AG10803 (cell line): ENCODE measurements at regions not wholly inside any gene's neighbourhood (a gene's known extent, or its start where the extent isn't known, plus 50 kb on each side); places are given as distances from the start of the nearest gene placed in this dataset.

Experiments used
- DNase-seq: peaks from one replicate; pipeline ENCODE4 v3.0.0; 2010; ENCODE audit warnings: low read depth
- H3K4me3 ChIP-seq: 2 replicates; pipeline ENCODE4 v1.5.1; 2011; ENCODE audit warnings: mild to moderate bottlenecking, low read length, control low read depth
- CTCF ChIP-seq: conservative IDR thresholded peaks from 2 replicates; pipeline ENCODE4 v1.5.1; 2011; ENCODE audit warnings: mild to moderate bottlenecking, low read length, control low read depth, inconsistent platforms

- H3K4me3 ChIP-seq = no peak overlapping the region
- no peak for TF ChIP-seq CTCF
Observed at GRCh38 chr13:47298506-47298905, 401.7 kb upstream of the HTR2A start.

GRCh38 chr13:47294691-47295090 is 397.8 kb upstream of the HTR2A start:
- DNase-seq = no peak
- no peak overlapping the region for H3K4me3 ChIP-seq
- no peak for TF ChIP-seq CTCF

More at GRCh38 chr13:47298506-47298905, 401.7 kb upstream of the HTR2A start:
- no peak for DNase-seq

- DNase-seq = no peak
- no peak for TF ChIP-seq CTCF
- H3K4me3 ChIP-seq = no peak overlapping the region
Observed at GRCh38 chr13:47291107-47291656, 394.3 kb upstream of the HTR2A start.

GRCh38 chr13:47289567-47289966 is 392.7 kb upstream of the HTR2A start:
- TF ChIP-seq CTCF = no peak
- no peak overlapping the region for H3K4me3 ChIP-seq
- DNase-seq = no peak

GRCh38 chr13:47288546-47288945 is 391.7 kb upstream of the HTR2A start:
- H3K4me3 ChIP-seq = no peak overlapping the region
- peak; percentile 22 for DNase-seq
- no peak for TF ChIP-seq CTCF

GRCh38 chr13:47287291-47287751 is 390.5 kb upstream of the HTR2A start:
- TF ChIP-seq CTCF = no peak
- no peak overlapping the region for H3K4me3 ChIP-seq
- peak; percentile 61 for DNase-seq

- no peak for DNase-seq
- no peak for TF ChIP-seq CTCF
- no peak overlapping the region for H3K4me3 ChIP-seq
Observed at GRCh38 chr13:47281991-47282390, 385.1 kb upstream of the HTR2A start.
